ENCODE measurements at regions not wholly inside any gene's neighbourhood (a gene's known extent, or its start where the extent isn't known, plus 50 kb on each side); places are given as distances from the start of the nearest gene placed in this dataset.

DNA sequence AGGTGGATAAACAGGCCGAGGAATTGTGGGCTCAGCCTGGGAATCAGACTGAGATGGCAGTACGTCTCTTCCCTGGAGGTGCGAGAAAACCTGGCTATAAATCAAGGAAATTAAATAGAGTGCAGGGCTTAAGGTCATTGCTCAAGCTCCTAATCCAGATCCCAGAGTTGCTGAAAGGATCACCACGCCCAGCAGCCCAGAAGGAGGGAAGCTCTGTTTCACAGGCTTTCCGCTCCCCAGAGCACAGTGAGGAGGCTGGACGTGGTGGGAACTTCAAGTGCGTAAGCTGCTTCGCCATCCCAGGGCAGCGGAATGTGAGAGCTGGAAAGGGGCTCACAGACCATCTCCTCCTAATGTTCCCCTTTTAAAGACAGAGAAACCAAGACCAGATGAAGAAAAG lies 651.6 kb upstream of the TBX3 start:
- Histone ChIP-seq H3K9me3 (no peaks in the 10 kb centered on the region), H3K4me3 (no peak overlapping the region), H3K27me3 (no peaks in the 10 kb centered on the region), H3K27ac (no peak overlapping the region), H3K4me1 (peaks cover 0 to 3% (median 0%) of the 10 kb centered on the region in 4 donors), H3K36me3 (no peaks in the 10 kb centered on the region)
- TF ChIP-seq EP300 (IDR thresholded peaks at IDR 0.05) (no peak), POLR2A (IDR thresholded peaks at IDR 0.05) (no peak), POLR2AphosphoS5 (IDR thresholded peaks at IDR 0.05) (no peak)
- TF ChIP-seq, protein P1, sequence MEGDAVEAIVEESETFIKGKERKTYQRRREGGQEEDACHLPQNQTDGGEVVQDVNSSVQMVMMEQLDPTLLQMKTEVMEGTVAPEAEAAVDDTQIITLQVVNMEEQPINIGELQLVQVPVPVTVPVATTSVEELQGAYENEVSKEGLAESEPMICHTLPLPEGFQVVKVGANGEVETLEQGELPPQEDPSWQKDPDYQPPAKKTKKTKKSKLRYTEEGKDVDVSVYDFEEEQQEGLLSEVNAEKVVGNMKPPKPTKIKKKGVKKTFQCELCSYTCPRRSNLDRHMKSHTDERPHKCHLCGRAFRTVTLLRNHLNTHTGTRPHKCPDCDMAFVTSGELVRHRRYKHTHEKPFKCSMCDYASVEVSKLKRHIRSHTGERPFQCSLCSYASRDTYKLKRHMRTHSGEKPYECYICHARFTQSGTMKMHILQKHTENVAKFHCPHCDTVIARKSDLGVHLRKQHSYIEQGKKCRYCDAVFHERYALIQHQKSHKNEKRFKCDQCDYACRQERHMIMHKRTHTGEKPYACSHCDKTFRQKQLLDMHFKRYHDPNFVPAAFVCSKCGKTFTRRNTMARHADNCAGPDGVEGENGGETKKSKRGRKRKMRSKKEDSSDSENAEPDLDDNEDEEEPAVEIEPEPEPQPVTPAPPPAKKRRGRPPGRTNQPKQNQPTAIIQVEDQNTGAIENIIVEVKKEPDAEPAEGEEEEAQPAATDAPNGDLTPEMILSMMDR (IDR thresholded peaks at IDR 0.05), result no peak
- DNase-seq, result no peak
- 92 to 100% methylated on average over 9 of the region's 9 CpGs for WGBS, 2 donors
- no peak for ATAC-seq (ENCODE audit: low FRiP score in 2 of 2)

DNA sequence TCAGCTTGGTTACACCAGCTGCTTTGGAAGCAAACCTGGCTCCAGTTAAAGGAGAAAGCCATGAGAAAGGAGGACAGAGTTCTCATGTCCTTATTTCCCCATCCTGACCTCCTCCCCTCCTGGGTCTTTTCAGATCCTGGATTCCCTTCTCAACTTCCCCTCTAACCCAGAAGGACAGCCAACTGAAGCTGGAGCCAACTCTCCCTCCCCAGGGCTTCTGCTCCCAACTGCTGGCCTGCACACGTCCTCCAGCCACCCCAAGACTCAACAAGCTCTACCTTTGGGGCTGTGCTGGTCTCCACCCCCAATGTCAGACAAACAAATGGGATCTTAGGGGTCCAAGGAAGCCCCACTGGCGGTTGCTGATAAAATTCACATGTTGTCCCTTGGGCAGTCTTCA lies 651.1 kb upstream of the TBX3 start:
- DNase-seq (no peak), ATAC-seq (ENCODE audit: low FRiP score in 2 of 2) (no peak)
- Histone ChIP-seq H3K36me3 (no peaks in the 10 kb centered on the region), H3K4me1 (peaks cover 0 to 3% (median 0%) of the 10 kb centered on the region in 4 donors), H3K27me3 (no peaks in the 10 kb centered on the region), H3K27ac (no peak overlapping the region), H3K9me3 (no peaks in the 10 kb centered on the region), H3K4me3 (no peak overlapping the region)
- WGBS, 2 donors, result 63 to 73% methylated on average over 2 of the region's 2 CpGs
- no peak for TF ChIP-seq POLR2A (IDR thresholded peaks at IDR 0.05)

DNA sequence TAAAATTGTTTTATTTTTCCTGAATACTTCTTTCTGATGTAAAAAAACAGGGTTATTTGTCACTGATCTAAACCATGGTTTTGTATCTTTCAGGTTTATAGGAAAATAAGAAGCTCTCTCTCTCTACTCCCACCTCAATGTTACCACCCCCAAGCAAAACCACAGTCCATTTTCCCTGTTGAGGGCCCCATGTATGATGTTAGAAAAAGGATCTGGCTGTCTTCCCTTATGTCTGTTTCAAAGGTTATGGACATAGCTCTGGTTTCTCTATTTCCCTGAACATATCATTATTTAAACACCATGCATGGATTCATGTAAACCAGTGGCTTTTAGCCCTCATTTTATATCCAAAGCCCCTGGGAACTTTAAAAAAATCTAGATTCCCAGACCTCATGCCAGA lies 649.0 kb upstream of the TBX3 start:
- Histone ChIP-seq H3K27ac (no peak overlapping the region), H3K4me3 (no peak overlapping the region), H3K27me3 (no peaks in the 10 kb centered on the region), H3K9me3 (no peaks in the 10 kb centered on the region), H3K36me3 (no peaks in the 10 kb centered on the region), H3K4me1 (peaks cover 0 to 3% (median 0%) of the 10 kb centered on the region in 4 donors)
- ATAC-seq (ENCODE audit: low FRiP score in 2 of 2) (no peak), DNase-seq (no peak)
- TF ChIP-seq POLR2AphosphoS5 (IDR thresholded peaks at IDR 0.05) (no peak), EP300 (IDR thresholded peaks at IDR 0.05) (no peak), POLR2A (IDR thresholded peaks at IDR 0.05) (no peak)
- TF ChIP-seq, protein P1 (IDR thresholded peaks at IDR 0.05), result no peak

DNA sequence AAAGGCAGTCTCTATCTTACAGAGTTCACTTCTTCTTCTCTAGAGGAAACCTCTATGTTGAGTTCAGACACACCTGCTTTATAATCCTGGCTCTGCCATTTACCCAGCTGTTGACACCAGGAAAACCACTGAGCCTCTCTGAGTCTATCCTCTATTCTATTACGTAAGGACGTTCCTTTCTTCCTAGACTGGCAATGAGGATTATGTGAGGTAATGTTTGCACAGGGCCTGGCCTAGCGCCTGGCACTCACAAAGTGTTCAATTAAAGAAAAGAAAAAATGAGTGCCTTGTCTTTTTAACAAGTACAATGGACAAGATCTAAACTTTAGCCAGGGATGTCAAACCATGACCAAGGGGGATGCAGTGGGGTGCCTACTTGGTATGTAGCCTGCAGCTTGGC lies 641.9 kb upstream of the TBX3 start:
- TF ChIP-seq POLR2A (IDR thresholded peaks at IDR 0.05) (no peak), POLR2AphosphoS5 (IDR thresholded peaks at IDR 0.05) (no peak)
- TF ChIP-seq, protein P1 (IDR thresholded peaks at IDR 0.05), result no peak
- Histone ChIP-seq H3K9me3 (no peaks in the 10 kb centered on the region), H3K27me3 (no peaks in the 10 kb centered on the region), H3K4me1 (peaks cover 0 to 10% (median under 1%) of the 10 kb centered on the region in 4 donors), H3K36me3 (no peaks in the 10 kb centered on the region), H3K27ac (no peak overlapping the region), H3K4me3 (no peak overlapping the region)
- ATAC-seq (ENCODE audit: low FRiP score in 2 of 2), result peak in 1 of 2 donors; percentile 55
- no peak for DNase-seq
- 65 to 69% methylated on average over 3 of the region's 3 CpGs for WGBS, 2 donors

DNA sequence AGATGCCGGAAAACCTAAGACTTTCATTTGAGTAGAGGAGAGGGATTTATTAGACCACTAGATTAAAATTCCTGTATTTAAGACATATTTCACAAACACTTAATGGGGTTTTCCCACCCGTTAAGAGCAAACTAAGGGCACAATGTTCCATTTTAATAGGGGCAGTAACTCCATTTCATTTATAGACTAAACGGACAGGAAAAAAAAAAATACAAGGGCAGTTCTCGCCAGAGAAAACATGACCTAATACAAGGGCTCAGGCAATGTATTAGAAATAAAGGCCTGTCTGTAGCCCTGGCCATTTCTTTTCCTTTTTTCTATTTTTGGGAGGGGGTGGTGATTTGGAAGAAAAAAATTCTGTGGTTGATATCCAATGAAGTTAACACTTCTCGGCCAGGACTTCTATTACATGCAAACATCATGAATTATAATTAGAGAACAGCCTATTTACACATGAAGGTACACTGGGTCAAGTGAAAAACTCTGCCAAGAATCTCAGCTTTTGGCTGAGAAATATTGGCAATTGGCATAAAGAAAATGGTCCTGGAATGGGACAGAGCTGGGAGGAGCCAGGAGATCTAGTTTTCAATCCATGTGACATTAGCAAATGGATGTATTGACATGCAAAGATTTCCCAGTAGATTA lies 641.1 kb upstream of the TBX3 start:
- Histone ChIP-seq H3K36me3 (no peaks in the 10 kb centered on the region), H3K4me3 (no peak overlapping the region), H3K27ac (no peak overlapping the region), H3K27me3 (no peaks in the 10 kb centered on the region), H3K4me1 (peaks cover 0 to 10% (median 2%) of the 10 kb centered on the region in 4 donors), H3K9me3 (no peaks in the 10 kb centered on the region)
- WGBS, 2 donors, result 56 to 71% methylated on average over 5 of the region's 5 CpGs
- ATAC-seq (ENCODE audit: low FRiP score in 2 of 2) (no peak), DNase-seq (no peak)
- no peak for TF ChIP-seq POLR2AphosphoS5 (IDR thresholded peaks at IDR 0.05)
- TF ChIP-seq, protein P1 (IDR thresholded peaks at IDR 0.05), result no peak
- no peak for TF ChIP-seq POLR2A (IDR thresholded peaks at IDR 0.05)
- no peak for TF ChIP-seq EP300 (IDR thresholded peaks at IDR 0.05)

All from upper lobe of left lung (tissue), 6 donors.